Heart right ventricle (tissue), 16 donors: ENCODE measurements at regions not wholly inside any gene's neighbourhood (a gene's known extent, or its start where the extent isn't known, plus 50 kb on each side); places are given as distances from the start of the nearest gene placed in this dataset.

ENCODE experiments used
- ATAC-seq, 8 donors: fragments of 200-7000 bp; cut with Tn5 transposase; one replicate each; pipeline ENCODE4 v1.9.1; 2020; ENCODE audit warnings: mild to moderate bottlenecking in 8 of 8, moderate library complexity in 8 of 8, moderate number of reproducible peaks in 1 of 8
- DNase-seq, 2 donors: peaks; one replicate each; pipeline ENCODE4 v3.0.0-alpha.2; 2020
- H3K27ac ChIP-seq, 10 donors: fragments of 200-600 bp; sonication (generic) in 2 of 10; one replicate each; pipeline versions ENCODE4 v1.5.0 to v1.8.0; 2020 to 2022; ENCODE audit warnings: mild to moderate bottlenecking in 3 of 10
- H3K27me3 ChIP-seq, 7 donors: fragments of 200-600 bp; one replicate each; pipeline ENCODE4 v1.8.0; 2021 to 2022; ENCODE audit warnings: mild to moderate bottlenecking in 2 of 7
- H3K36me3 ChIP-seq, 9 donors: fragments of 200-600 bp; sonication (generic) in 1 of 9; one replicate each; pipeline versions ENCODE4 v1.5.0 to v1.8.0; 2020 to 2022; ENCODE audit warnings: mild to moderate bottlenecking in 2 of 9
- H3K4me1 ChIP-seq, 9 donors: fragments of 200-600 bp; sonication (generic) in 1 of 9; one replicate each; pipeline versions ENCODE4 v1.5.0 to v1.8.0; 2020 to 2022; ENCODE audit warnings: mild to moderate bottlenecking in 4 of 9
- H3K4me3 ChIP-seq, 10 donors: fragments of 200-600 bp; sonication (generic) in 2 of 10; one replicate each; pipeline versions ENCODE4 v1.5.0 to v1.8.0; 2020 to 2022; ENCODE audit warnings: mild to moderate bottlenecking in 7 of 10, moderate library complexity in 2 of 10
- H3K9me3 ChIP-seq, 11 donors: fragments of 200-600 bp in 10 of 11; sonication (generic) in 2 of 11; one replicate each; pipeline versions ENCODE4 v1.5.0 to v1.8.0; 2013 to 2022; ENCODE audit warnings: mild to moderate bottlenecking in 2 of 11, control low read depth in 1 of 11, moderate library complexity in 1 of 11
- CTCF ChIP-seq, 9 donors: fragments of 200-600 bp; sonication (generic) in 2 of 9; IDR thresholded peaks; one replicate each; pipeline versions ENCODE4 v1.5.0 to v1.8.0; 2021 to 2022; ENCODE audit warnings: antibody characterized with exemption in 9 of 9, mild to moderate bottlenecking in 5 of 9, moderate library complexity in 1 of 9
- WGBS, 2 donors: extraction: QIAGEN DNeasy Blood & Tissue Kit; methylation state at CpG; one replicate each; pipeline ENCODE4 v1.1.7; 2013; ENCODE audit warnings: inconsistent platforms in 1 of 2; 5-methylcytosine and 5-hydroxymethylcytosine counted together
- intact Hi-C, 10 donors: fragments of 100-400 bp; cut with DNase I; formaldehyde crosslinking; loops; one replicate each; pipeline versions ENCODE4 v1.11.1 to v1.14.2; 2022
- donor health status: Arrhythmogenic right ventricular cardiomyopathy.
- donor health status: ischemic (EF 13 %, LVEDD 7.1; RV severe dilation, severe dysfunction).
- donor health status: healthy with polysubstance abuse.
- donor health status: DM: no; HTN: yes; CAD: no.
- donor health status: DM: no; HTN: no; CAD: no.
- donor health status: ischemic (EF 25% LVEDD 6.9; RV normal size, moderate dysfunction).
- donor health status: ischemic (EF 25% LVEDD 5.7; RV mildly dilated, moderate dysfunction).
- donor health status: healthy.
- donor health status: DM: yes; HTN: yes; CAD: no.
- donor health status: Ischemic cardiomyopathy.
- donor health status: ischemic (EF 35%, LVEDD 5.7; RV mildly dilated, moderate dysfunction).
- donor health status: nonischemic (EF 11% LVEDD 7.7; RV severe dilation, severe dysfunction).
- donor health status: DM: yes; HTN: yes; CAD: no.
- donor health status: PGD.
- donor health status: ischemic (EF 29% LVEDD 5.4; RV normal size, mild dysfunction).
- donor health status: nonischemic (EF 23%, LVEDD 6.1; RV moderate dilation, normal function).

GRCh38 chr3:96266395-96267190 is 547.8 kb upstream of the EPHA6 start:
- DNase-seq (no peak), ATAC-seq (peak; percentile 34 to 98 (median 62))
- H3K27me3 ChIP-seq, result no peaks in the 10 kb centered on the region
- no peaks in the 10 kb centered on the region for H3K36me3 ChIP-seq
- WGBS, 2 donors, result 19 to 27% methylated on average over 3 of the region's 3 CpGs
- H3K27ac ChIP-seq, result peak overlapping the region in 1 of 10 donors; percentile 22
- intact Hi-C loops, result no loop called here
- H3K4me3 ChIP-seq, result no peak overlapping the region
- peaks cover 0 to 7% (median 0%) of the 10 kb centered on the region in 11 donors for H3K9me3 ChIP-seq
- peaks cover 0 to 20% (median 7%) of the 10 kb centered on the region in 9 donors for H3K4me1 ChIP-seq
- no peak for TF ChIP-seq CTCF (IDR thresholded peaks at IDR 0.05)

- peaks cover 0 to 20% (median 7%) of the 10 kb centered on the region in 9 donors for H3K4me1 ChIP-seq
- intact Hi-C loops, result no loop called here
- H3K9me3 ChIP-seq, result peaks cover 0 to 6% (median 0%) of the 10 kb centered on the region in 11 donors
- no peak for DNase-seq
- peak overlapping the region in 3 of 10 donors; percentile 1 to 28 (median 28) for H3K27ac ChIP-seq
- 49 to 69% methylated on average over 3 of the region's 3 CpGs for WGBS, 2 donors
- H3K27me3 ChIP-seq, result no peaks in the 10 kb centered on the region
- ATAC-seq, result peak in 3 of 8 donors; percentile 33 to 77 (median 63)
- TF ChIP-seq CTCF (IDR thresholded peaks at IDR 0.05), result no peak
- H3K4me3 ChIP-seq, result no peak overlapping the region
- no peaks in the 10 kb centered on the region for H3K36me3 ChIP-seq
Observed at GRCh38 chr3:96267577-96267976, 546.8 kb upstream of the EPHA6 start.

GRCh38 chr3:96294143-96294542 is 520.3 kb upstream of the EPHA6 start:
- DNase-seq, result no peak
- intact Hi-C loops, result no loop called here
- Histone ChIP-seq H3K4me3 (no peak overlapping the region), H3K36me3 (no peaks in the 10 kb centered on the region), H3K9me3 (peaks cover 0 to 12% (median 0%) of the 10 kb centered on the region in 11 donors), H3K4me1 (no peaks in the 10 kb centered on the region), H3K27ac (no peak overlapping the region), H3K27me3 (no peaks in the 10 kb centered on the region)
- WGBS, 2 donors, result 85 to 90% methylated on average over 4 of the region's 4 CpGs
- ATAC-seq, result no peak
- no peak for TF ChIP-seq CTCF (IDR thresholded peaks at IDR 0.05)

- Histone ChIP-seq H3K4me1 (no peaks in the 10 kb centered on the region), H3K27me3 (no peaks in the 10 kb centered on the region), H3K9me3 (peaks cover 0 to 11% (median 0%) of the 10 kb centered on the region in 11 donors), H3K36me3 (no peaks in the 10 kb centered on the region), H3K27ac (no peak overlapping the region), H3K4me3 (no peak overlapping the region)
- TF ChIP-seq CTCF (IDR thresholded peaks at IDR 0.05), result no peak
- intact Hi-C loops, result no loop called here
- WGBS, 2 donors, result 63 to 69% methylated on average over 4 of the region's 4 CpGs
- ATAC-seq, result no peak
- no peak for DNase-seq
Observed at GRCh38 chr3:96300743-96301142, 513.7 kb upstream of the EPHA6 start.
